Suprapubic skin (tissue), 4 donors: ENCODE measurements at regions not wholly inside any gene's neighbourhood (a gene's known extent, or its start where the extent isn't known, plus 50 kb on each side); places are given as distances from the start of the nearest gene placed in this dataset.

Source experiments
- EP300 ChIP-seq: sonication (generic); formaldehyde crosslinking; IDR thresholded peaks from one replicate; pipeline ENCODE4 v1.6.1; 2017; ENCODE audit warnings: antibody characterized with exemption
- POLR2A ChIP-seq, 2 donors: fragments of 450-650 bp; IDR thresholded peaks; one replicate each; pipeline ENCODE4 v1.6.1; 2017; ENCODE audit warnings: antibody characterized with exemption in 2 of 2, mild to moderate bottlenecking in 2 of 2, moderate library complexity in 2 of 2
- POLR2AphosphoS5 ChIP-seq, 3 donors: sonication (generic); formaldehyde crosslinking; IDR thresholded peaks; one replicate each; pipeline ENCODE4 v1.6.1; 2017; ENCODE audit warnings: antibody characterized with exemption in 3 of 3
- TF ChIP-seq, protein P1 (sequence below), 2 donors: fragments of 200-600 bp in 1 of 2; fragments of 450-650 bp in 1 of 2; sonication (generic) in 1 of 2; IDR thresholded peaks; one replicate each; pipeline ENCODE4 v1.5.1; 2016 to 2019; ENCODE audit warnings: antibody characterized with exemption in 2 of 2, mild to moderate bottlenecking in 1 of 2, moderate library complexity in 1 of 2

DNA sequence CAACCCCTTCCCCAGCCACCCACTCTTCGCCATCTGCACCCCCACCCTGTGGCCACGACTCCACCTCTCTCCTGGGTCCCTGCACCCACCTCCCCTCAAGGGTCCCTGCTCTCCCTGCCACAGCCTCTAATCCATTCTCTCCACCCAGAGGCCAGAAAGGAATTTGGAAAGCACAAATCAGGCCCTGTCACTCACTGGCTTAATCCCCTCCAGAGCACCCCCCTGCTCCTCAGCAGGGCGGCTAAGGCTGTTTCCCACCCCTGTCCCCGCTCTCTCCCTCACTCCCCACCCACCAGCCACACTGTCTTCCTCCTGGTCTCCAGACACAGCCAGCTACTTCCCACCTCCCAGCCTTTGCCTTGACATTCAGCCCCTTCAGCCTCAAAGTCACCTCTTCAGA, 150.0 kb upstream of the LINGO1 start:
- TF ChIP-seq POLR2A (IDR thresholded peaks at IDR 0.05) (no peak), POLR2AphosphoS5 (IDR thresholded peaks at IDR 0.05) (no peak), EP300 (no peak)
- TF ChIP-seq, protein P1, sequence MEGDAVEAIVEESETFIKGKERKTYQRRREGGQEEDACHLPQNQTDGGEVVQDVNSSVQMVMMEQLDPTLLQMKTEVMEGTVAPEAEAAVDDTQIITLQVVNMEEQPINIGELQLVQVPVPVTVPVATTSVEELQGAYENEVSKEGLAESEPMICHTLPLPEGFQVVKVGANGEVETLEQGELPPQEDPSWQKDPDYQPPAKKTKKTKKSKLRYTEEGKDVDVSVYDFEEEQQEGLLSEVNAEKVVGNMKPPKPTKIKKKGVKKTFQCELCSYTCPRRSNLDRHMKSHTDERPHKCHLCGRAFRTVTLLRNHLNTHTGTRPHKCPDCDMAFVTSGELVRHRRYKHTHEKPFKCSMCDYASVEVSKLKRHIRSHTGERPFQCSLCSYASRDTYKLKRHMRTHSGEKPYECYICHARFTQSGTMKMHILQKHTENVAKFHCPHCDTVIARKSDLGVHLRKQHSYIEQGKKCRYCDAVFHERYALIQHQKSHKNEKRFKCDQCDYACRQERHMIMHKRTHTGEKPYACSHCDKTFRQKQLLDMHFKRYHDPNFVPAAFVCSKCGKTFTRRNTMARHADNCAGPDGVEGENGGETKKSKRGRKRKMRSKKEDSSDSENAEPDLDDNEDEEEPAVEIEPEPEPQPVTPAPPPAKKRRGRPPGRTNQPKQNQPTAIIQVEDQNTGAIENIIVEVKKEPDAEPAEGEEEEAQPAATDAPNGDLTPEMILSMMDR (IDR thresholded peaks at IDR 0.05): no peak
